ENCODE measurements at regions not wholly inside any gene's neighbourhood (a gene's known extent, or its start where the extent isn't known, plus 50 kb on each side); places are given as distances from the start of the nearest gene placed in this dataset.

DNA sequence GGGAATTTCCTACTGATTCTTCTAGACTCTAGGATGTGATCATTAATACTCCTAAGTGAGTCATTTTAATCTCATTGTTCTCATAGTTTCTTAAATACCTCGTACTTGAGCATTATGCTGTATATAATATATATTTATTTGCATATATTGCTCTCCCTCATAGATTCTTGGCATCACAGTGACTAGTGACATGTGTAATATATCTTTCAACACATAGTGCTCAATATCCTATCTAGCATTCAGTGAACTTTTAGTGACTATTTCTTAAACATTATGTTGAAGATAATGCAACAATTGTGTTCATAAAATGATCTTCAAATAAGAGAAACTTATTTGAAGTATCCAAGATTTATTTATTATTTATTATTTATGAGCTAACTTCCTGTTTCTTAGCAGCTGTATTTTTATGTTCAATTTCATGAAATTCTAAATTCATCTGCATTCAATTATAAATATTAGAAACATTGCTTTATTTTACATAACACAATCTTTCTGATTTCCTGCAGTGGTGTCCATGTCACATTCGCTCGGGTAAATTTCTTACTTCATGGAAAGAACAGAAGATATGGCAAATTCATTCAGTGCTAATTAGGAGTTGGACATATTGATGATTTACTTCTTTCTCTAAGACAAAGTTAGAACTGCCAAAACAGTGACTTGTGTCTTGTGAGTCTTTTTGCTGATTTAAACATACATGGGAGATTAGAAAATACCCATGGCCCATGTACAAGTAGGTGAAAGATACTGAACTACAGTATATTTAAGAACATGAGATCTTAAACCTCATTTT is 1095.5 kb upstream of the IGFBP7 start:
- no peak for DNase-seq (ENCODE audit: low read depth in 2 of 2)

DNA sequence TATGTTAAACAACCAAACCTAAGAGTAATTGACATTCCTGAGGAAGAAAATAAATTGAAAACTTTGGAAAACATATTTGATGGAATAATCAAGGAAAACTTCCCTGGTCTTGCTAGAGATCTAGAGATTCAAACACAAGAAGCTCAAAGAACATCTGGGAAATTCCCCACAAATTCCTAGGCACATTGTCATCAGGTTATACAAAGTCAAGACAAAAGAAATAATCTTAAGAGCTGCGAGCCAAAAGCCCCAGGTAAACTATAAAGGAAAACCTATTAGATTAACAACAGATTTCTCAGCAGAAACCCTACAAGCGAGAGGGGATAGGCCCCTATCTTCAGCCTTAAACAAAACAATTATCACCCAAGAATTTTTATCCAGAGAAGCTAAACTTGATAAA is 1082.0 kb upstream of the IGFBP7 start:
- no peak for DNase-seq (ENCODE audit: low read depth in 2 of 2)

DNA sequence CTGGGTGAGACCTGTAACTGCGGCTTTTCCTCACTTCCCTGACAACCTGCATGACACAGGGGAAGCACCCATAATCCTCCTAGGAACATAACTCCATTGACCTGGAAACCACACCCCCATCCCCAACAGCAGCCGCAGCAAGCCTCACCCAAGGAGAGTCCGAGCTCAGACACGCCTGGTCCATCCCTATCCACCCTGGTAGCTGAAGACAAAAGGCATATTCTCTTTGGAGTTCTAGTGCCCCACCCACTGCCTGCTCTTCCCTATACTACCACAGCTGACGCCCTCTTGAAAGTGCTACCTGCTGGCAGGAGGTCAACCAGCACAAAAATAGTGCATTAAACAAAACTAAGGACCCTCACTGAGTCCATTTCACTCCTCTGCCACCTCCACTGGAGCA is 1080.9 kb upstream of the IGFBP7 start:
- no peak for DNase-seq (ENCODE audit: low read depth in 2 of 2)

DNA sequence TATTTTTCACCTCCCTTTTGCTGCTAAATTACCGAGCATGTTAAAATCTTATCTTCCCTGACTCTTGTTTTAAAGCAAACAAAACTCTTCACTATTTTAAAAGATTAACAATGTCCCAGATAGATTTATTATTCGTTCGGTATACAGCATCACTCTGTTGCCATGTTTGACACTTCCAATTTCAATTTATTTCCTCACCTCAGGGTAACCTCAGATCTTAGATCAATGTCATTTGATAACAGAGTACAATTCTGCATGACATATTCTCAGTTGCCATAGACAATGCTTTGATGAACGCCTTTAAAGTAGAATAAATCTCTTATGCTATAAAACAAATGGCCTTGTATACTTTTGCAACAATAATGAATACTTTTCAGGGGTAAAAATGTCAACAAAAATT is 1078.1 kb upstream of the IGFBP7 start:
- no peak for DNase-seq (ENCODE audit: low read depth in 2 of 2)

DNA sequence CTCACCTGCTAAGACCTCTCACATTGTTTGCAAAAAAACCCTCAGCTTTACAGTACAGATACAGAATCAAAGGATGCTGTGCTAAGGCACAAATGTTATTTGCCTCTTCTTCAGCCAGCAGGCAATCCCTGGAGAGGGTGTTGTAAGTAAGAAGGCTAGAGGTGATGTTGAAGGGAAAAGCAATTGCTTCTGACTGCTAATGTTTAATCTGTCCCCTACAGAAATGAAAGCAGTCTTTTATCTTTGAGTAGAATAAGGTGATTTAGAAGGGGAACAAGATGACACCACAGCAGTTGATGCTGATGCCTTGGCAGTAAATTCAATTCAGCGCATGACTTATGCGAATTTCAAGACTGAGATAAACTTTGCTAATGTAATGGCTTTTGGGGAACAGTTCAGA is 1064.8 kb upstream of the IGFBP7 start:
- no peak for DNase-seq (ENCODE audit: low read depth in 2 of 2)

DNA sequence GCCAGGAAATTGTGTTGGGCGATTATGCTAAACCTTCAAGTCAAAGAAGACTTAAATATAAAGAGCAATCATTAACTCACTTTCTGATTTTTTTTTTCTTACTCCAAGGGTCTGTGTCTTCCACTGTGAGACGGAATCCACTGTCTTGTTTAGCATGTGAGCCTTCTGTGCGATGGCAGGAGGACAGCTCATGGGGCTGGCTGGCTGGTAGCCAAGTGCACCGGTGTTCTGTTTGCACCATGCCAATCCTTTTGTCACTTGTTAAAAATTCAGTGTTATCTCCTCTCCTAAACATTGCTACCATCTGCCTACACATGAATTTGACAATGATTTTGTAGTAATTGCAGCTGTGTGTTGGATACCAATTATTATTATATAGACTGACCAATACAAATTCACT is 1056.3 kb upstream of the IGFBP7 start:
- no peak for DNase-seq (ENCODE audit: low read depth in 2 of 2)

DNA sequence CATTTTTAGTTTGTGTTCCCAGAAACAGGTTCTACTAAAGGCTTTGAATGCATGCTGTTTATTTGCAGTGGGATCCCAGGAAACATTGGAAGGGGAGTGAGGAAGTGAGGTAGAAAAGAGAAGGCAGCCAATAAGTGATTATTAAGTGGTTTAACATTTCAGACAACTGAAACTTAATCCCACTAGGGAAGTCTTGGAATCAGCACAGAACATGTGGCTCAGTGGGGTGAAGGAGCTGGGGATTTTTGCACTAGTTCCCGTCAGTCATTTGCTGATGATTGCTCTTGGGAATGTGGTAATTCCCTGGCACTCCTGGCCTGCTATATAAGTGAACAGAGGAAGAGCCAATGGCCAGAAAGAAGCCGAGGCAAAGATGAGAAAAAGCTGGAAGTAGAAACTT is 1053.0 kb upstream of the IGFBP7 start:
- no peak for DNase-seq (ENCODE audit: low read depth in 2 of 2)

DNA sequence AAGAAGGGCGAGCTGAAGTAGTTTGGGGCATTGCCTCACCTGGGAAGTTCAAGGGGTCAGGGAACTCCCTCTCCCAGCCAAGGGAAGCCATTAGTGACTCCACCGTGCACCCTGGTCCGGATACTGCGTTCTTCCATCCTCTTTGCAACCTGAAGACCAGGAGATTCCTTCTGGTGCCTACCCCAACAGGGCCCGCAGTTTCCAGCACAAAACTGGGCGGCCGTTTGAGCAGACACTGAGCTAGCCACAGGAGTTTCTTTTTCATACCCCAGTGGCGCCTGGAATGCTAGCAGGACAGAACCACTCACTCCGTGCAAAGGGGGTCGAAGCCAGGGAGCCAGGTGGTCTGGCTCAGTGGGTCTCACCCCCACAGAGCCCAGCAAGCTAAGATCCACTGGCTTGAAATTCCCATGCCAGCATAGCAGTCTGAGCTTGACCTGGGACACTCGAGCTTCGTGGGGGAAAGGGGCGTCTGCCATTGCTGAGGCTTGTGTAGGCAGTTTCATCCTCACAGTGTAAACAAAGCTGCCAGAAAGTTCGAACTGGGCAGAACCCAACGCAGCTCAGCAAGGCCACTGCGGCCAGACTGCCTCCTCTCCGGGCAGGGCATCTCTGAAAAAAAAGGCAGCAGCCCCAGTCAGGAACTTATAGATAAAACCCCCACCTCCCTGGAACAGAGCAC is 1039.4 kb upstream of the IGFBP7 start:
- no peak for DNase-seq (ENCODE audit: low read depth in 2 of 2)

DNA sequence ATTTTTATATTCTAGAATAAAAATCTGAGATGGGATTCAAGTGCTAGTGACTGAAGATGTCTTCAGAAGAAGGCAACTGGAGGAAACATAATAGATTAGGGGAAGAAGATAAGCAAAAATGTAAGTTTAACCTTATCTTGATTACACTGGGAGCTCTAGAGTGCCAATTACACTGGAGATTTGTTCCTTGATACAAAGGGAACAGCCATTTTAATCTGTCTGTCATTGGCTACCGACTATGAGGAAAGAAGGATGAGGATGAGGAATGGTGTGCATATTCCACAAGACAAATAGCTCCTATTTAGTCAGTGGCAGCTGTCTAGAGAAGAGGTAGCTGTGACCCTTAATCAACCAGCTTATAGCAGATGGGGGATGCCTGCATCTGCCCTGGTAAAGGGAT is 1034.5 kb upstream of the IGFBP7 start:
- DNase-seq (ENCODE audit: low read depth in 2 of 2): no peak

DNA sequence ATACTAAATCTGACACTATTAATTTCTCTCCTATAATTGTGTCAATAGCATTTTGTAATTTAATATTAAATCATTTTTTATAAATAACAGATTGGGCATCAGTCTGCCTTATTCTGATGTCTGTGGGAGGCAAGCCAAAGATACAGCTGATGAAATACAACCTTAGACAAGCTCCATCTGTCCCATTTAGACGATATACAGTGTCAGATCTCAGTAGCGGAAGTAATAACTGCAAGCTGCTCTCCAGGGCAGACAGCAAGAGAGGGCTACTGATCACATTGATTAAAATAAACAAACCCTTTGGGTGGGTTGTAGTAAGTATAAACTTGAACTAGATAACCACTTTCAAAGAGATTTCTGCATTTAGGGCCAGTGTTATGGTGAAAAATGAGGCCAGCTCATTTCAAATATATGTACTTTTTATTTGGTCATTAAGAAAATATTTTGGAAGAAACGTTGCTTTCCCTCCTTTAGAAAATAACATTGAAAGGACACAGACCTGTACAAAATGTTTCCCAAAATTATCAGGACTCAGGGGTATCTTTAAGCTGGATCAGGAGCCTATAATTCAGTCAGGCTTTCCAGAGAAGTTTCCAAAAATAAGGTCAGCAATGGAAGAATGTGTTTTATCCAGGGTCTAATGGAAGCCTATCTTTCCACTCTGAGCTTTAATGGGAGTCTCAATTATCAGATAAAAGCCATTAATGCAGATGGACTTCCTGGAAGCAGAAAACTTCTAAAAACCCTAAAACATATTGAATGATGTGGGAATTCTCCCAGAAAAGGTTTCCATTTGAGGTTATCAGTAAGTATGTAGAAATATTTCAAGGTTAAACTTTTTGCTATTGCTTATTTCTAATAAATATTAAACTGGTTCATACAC is 1028.8 kb upstream of the IGFBP7 start:
- DNase-seq (ENCODE audit: low read depth in 2 of 2): no peak

DNA sequence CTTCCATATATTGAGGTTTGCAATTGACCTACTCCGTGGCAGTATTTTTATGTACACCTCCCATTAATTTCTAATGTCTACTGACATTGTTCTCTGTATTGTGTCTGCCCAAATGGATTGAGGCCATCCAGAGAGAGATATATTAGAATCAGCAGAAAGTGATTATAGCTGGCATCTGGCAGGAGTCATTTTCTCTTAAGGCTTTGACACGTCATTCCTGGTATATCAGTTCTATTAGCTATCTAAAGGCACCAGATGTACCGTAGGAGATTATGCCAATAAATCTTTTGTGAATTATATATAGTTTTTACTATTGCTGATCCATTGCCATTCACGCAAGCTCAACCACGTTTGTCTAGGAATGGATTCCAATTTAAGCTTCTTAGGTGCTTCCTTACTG is 1026.4 kb upstream of the IGFBP7 start:
- DNase-seq (ENCODE audit: low read depth in 2 of 2): no peak

DNA sequence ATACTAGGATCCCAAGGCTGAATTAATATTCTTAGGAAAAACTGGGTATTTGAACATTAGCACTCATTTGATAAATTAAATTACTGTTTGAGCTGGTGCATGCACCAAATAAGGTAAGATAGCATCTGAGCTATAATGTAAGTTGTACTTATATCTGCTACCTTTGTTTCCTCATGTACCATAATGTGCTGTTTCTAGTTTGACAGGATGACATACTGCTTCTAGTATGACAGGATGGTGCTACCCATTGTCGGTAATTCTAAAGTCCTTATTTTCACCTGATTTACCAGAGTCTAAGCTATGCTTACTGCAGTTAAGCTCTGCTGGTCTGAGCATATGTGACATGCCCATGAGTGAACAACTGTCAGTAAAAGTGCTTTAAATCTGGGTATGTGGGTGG is 1017.5 kb upstream of the IGFBP7 start:
- DNase-seq (ENCODE audit: low read depth in 2 of 2): no peak

DNA sequence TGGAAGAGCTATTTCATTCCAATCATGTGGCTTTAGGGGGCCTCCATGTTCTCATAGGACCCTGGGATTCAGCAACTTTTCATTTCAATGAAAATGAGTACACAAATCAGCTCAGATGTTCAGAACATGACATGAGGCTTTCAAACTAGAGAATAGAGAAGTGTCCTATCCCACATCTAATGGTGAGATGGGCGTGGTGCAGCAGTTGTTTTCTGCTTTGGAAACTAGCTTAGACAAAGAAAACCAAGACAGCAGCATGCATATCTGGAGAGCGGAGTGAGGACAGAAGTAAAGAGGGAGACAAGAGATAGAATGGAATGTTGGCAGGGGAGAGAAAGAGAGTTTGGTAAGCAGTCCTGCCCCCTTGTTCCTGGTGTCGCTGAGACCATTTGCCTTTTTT is 1009.1 kb upstream of the IGFBP7 start:
- no peak for DNase-seq (ENCODE audit: low read depth in 2 of 2)

DNA sequence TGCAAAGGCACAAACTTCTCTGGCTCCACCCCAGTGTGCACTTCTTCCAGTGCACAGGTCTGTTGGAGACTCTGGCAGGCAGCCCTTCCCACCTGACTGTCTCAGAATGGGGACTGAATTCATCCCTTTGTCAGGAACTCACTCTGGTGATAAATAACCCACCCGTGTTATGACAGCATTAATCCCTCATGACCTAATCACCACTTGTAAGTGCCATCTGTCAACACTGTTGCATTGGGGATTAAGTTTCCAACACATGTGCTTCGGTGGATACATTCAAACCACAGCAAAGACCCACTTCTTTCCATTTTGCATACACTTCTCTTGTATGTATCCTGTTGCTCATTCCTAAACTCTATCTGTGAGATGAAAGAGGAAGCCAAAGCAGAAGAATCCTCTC is 1002.9 kb upstream of the IGFBP7 start:
- no peak for DNase-seq (ENCODE audit: low read depth in 2 of 2)

DNA sequence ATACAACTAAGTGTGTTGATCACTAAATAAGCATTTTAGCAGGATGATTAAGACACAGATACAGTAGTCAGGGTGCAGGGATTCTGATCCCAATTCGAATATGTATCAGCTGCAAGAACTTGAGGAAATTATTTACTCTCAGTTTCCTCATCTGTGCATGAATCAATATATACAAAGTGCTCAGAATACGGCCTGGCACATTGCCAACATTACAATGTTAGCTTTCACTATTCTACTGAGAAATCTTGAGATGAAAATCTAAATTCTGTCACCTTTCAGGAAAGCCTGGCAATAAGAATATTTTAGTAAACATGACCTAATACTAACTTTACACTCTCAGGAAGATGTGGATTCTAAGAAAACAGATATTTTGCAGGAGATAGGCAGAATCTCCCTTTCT is 1001.6 kb upstream of the IGFBP7 start:
- DNase-seq (ENCODE audit: low read depth in 2 of 2): no peak

DNA sequence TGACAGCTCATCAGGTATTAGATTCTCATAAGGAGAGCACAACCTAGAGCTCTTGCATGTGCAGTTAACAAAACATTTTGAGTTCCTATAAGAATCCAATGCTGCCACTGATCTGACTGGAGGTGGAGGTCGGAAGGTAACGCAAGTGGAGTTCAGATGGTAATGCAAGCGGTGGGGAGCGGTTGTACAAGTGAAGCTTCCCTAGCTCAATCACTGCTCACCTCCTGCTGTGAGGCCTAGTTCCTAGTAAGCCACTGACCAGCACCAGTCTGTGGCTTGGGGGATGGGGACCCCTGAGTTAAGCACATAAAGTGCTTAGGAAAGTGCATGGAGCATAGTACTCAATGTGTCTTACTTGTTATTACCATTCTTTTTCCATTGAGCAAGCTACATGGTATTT is 983.2 kb upstream of the IGFBP7 start:
- no peak for DNase-seq (ENCODE audit: low read depth in 2 of 2)

DNA sequence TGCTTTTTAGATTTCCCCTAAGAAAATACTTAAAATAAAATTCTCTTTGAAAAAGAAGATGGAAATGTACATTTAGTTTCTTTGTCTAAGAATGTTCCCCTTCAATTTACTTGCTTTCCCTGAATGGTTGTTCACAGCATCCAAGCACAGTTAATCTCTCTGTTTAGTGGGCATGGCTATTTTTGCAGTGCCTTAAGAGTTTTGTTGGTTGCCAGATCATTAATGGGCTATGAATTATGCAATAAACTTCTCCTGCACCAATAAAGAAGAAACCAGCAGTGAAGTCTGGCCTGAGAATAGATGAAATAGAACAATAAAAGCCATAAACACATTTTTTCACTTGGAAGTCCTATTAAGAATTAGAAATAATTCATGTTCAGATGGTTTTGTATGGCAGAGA is 980.4 kb upstream of the IGFBP7 start:
- no peak for DNase-seq (ENCODE audit: low read depth in 2 of 2)

DNA sequence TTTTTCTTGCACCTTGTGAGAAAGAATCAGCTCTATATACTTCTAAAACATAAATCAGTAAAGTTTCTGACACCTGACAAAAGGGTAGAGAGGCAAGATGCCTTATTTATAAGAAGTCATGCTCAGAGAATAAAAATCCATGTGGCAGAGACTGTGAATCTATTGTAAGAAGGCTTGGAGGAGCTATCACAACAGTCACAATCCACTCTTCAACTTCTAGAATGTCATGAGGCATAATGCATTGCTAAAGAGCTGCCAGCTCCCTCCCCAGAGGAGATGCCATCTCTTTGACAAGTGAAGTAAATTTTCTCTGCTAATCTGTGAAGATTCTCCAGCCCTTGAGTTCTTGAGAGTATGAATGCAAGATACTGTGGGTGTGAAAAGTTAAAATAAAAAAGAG is 971.2 kb upstream of the IGFBP7 start:
- no peak for DNase-seq (ENCODE audit: low read depth in 2 of 2)

DNA sequence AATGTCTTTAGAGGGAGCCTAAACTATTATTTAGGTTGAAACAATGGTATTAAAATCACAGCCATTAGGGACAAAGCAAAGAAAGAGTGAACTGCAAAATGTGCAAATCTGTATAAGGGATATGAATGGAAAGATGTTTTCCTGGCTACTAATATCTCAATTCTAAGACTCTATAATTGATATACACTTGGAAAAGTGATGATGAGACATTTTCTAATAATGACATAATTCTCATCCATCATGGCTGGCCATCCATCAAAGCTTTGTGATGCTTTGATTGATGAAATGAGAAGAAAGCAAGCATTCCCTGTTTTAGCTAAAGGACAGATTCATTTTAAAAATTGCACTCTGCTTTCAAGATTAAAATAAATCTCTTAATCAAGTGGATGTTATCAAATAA is 965.5 kb upstream of the IGFBP7 start:
- DNase-seq (ENCODE audit: low read depth in 2 of 2): no peak

DNA sequence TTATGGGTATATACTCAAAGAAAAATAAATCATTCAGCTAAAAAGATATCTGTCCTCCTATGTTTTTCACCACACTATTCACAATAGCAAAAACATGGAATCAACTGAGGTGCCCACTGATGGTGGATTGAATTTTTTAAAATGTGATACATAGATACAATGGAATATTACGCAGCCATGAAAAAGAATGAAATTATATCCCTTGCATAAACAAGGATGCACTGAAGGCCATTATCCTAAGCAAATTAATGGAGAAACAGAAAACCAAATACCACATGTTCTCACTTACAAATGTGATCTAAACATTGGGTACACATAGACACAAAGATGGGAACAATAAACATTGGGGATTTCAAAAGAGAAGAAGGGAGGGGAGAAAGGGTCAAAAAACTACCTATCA is 964.2 kb upstream of the IGFBP7 start:
- no peak for DNase-seq (ENCODE audit: low read depth in 2 of 2)

DNA sequence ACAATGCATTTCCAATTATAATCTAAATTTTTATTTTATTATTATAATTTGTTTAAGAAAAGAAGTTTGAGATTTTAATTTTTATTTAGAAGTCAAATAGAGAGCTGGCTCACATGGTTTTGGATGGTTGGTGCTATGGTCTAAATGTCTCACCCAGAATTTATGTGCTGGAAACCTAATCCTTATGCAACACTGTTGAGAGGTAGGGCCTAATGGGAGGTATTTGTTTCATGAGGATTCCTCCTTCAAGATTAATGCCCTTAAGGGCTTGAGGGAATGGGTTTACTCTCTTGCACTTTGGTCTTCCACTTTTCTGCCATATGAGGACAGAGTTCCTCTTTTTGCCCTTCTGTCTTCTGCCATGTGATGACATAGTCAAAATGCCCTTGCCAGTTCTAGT is 960.5 kb upstream of the IGFBP7 start:
- no peak for DNase-seq (ENCODE audit: low read depth in 2 of 2)

DNA sequence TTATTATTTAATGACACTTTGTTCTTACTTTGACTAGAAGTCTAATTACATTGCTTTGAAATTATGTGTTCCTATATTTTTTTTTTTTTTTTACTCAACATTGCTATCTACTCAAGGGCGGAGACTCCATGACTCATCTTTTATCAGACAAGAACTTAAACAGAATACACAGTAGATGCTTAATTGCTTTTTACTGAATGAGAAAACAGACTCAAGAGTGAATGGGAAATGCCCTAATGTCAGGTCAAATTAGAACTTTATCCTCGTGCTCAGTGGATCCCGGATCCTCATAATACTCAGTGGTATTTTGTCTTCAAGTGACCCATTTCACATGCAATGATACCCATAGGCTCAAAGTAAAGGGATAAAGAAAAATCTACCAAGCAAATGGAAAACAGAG is 954.5 kb upstream of the IGFBP7 start:
- no peak for DNase-seq (ENCODE audit: low read depth in 2 of 2)

All from stimulated activated CD8-positive, alpha-beta memory T cell treated with anti-CD3 and anti-CD28 coated beads, Interleukin-15, amount 100 ng/mL, for 48 hours (primary cell).